ENCODE measurements at regions not wholly inside any gene's neighbourhood (a gene's known extent, or its start where the extent isn't known, plus 50 kb on each side); places are given as distances from the start of the nearest gene placed in this dataset.

GRCh38 chr3:168834558-168834957 is 738.8 kb upstream of the GOLIM4 start:
- no peak for ATAC-seq

More at GRCh38 chr3:168834558-168834957, 738.8 kb upstream of the GOLIM4 start:
- POLR2A ChIA-PET: no interaction called here
- Mint-ChIP-seq H3K27ac (no peak overlapping the region), H3K4me3 (no peak overlapping the region), H3K36me3 (peaks cover 43% of the 10 kb centered on the region), H3K27me3 (ENCODE audit: low read depth) (no peaks in the 10 kb centered on the region; the same call in 1 of the 2 replicates), H3K9me3 (peaks cover 35% of the 10 kb centered on the region), H3K4me1 (peaks cover 33% of the 10 kb centered on the region)
- TF ChIP-seq ZMAT4 (CRISPR knock-in tag; IDR thresholded peaks at IDR 0.05) (no peak), ZNF425 (CRISPR knock-in tag; conservative IDR thresholded peaks at IDR 0.05) (no peak), ZNF396 (CRISPR knock-in tag; IDR thresholded peaks at IDR 0.05; ENCODE audit: borderline replicate concordance) (no peak), GRHL2 (CRISPR knock-in tag; IDR thresholded peaks at IDR 0.05; ENCODE audit: insufficient replicate concordance, severe bottlenecking) (no peak), CDX4 (CRISPR knock-in tag; IDR thresholded peaks at IDR 0.05; ENCODE audit: borderline replicate concordance) (no peak), TP53 (CRISPR knock-in tag; IDR thresholded peaks at IDR 0.05) (no peak), E2F5 (CRISPR knock-in tag; IDR thresholded peaks at IDR 0.05) (no peak), NFYB (CRISPR knock-in tag; conservative IDR thresholded peaks at IDR 0.05; ENCODE audit: low read depth) (no peak), MYBL2 (CRISPR knock-in tag; IDR thresholded peaks at IDR 0.05) (no peak), OVOL2 (CRISPR knock-in tag; IDR thresholded peaks at IDR 0.05; ENCODE audit: borderline replicate concordance) (no peak), E2F1 (CRISPR knock-in tag; IDR thresholded peaks at IDR 0.05) (no peak), JUN (CRISPR knock-in tag; IDR thresholded peaks at IDR 0.05) (no peak), ZNF219 (CRISPR knock-in tag; IDR thresholded peaks at IDR 0.05; ENCODE audit: borderline replicate concordance) (no peak), AR (CRISPR knock-in tag; IDR thresholded peaks at IDR 0.05) (no peak), ATF1 (CRISPR knock-in tag; IDR thresholded peaks at IDR 0.05) (no peak), ELF4 (CRISPR knock-in tag; IDR thresholded peaks at IDR 0.05; ENCODE audit: low read depth) (no peak), HMGA2 (CRISPR knock-in tag; IDR thresholded peaks at IDR 0.05) (no peak), FOXJ3 (CRISPR knock-in tag; IDR thresholded peaks at IDR 0.05; ENCODE audit: borderline replicate concordance) (no peak), SMAD3 (CRISPR knock-in tag; IDR thresholded peaks at IDR 0.05; ENCODE audit: borderline replicate concordance) (no peak)
- DNase-seq (ENCODE audit: low spot score): no peak
- CTCF ChIA-PET: no interaction called here
